GM18858 (cell line): ENCODE measurements at regions not wholly inside any gene's neighbourhood (a gene's known extent, or its start where the extent isn't known, plus 50 kb on each side); places are given as distances from the start of the nearest gene placed in this dataset.
"Not testable (repeated sequence)": the region's sequence is repeated elsewhere in the genome, so short reads cannot be mapped to it uniquely, and the experiment has no call there.

Experiments used
- ATAC-seq: cut with Tn5 transposase; IDR thresholded peaks from one replicate; pipeline ENCODE4 v1.9.1; 2021; ENCODE audit not compliant: unreplicated experiment

- no peak for ATAC-seq
Measured at GRCh38 chr2:71961289-71962027, 186.2 kb downstream of the CYP26B1 start.

DNA sequence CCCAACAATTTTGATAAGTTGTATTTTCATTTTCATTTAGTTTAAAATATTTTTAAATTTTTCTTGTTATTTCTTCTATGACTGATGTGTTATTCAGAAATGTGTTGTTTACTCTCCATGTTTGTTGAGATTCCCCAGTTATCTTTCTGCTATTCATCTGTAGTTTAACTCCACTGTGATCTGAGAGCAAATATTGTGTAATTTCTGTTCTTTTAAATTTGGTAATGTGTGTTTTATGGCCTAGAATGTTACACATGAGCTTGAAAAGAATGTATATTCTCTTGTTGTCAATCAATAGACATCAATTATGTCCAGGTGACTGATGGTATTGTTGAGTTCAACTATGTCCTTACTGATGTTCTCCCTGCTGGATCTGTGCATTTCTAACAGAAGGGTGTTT is 188.2 kb downstream of the CYP26B1 start:
- ATAC-seq: no peak

GRCh38 chr2:71958426-71958825 is 189.2 kb downstream of the CYP26B1 start:
- not testable (repeated sequence) for ATAC-seq

DNA sequence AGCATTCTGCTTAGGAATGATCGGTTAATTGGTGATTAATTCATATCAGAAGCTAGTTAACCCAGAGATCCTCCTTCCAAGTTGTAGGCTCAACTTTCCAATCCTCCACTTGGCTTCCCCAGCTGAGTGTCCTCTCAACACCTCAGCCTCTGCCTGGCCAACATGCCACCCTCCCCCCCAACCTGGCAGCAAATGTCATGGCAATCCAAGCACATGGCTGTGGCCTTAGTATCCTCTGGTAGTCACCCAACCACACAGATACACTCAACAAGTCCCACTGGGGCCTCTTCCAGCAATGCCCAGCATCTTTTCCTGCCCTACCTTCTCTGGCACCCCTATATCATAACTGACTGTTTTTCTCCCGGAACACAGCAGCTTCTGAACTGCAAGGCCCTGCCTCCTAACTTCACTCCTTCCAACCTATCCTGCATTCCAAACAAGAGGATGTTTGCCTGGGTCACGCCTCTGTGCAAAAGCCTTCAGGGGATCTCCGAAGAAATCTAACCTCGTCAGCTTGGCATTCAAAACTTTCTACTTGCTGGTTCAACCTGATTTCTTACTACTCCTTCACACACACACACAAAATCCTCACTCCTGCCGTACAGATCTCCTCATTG is 195.0 kb downstream of the CYP26B1 start:
- ATAC-seq: no peak

DNA sequence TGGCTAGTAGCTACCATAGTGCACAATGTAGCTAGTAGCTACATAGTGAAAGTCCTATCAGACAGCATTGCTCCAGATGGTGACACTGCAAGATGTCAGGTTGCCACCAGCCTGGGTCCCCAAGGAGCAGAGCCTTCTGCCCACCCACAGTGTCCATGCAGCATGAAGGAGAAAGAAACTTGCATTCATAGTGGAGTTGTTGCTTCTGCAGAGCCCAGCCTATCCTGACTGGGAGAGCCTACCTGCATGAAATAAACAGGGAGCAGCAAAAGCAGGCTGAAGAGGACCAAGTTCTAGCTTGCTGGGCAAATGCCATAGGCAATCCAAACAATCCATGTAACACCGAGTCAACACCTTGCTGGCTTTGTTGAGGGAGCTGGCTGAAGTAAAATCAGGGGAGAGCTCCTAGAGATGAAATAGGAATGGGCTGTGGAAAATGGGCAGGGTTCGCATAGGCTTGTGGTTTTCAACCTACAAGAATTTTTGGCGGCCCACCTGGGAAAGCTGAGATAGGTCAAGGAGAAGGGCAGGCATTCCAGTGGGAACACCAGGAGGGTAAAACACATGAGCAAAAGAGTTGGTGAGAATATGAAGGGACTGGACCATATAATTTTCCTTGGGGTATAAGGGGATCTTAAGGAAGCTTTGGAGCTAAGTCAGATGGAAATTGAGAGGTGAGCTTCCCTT is 195.8 kb downstream of the CYP26B1 start:
- no peak for ATAC-seq

DNA sequence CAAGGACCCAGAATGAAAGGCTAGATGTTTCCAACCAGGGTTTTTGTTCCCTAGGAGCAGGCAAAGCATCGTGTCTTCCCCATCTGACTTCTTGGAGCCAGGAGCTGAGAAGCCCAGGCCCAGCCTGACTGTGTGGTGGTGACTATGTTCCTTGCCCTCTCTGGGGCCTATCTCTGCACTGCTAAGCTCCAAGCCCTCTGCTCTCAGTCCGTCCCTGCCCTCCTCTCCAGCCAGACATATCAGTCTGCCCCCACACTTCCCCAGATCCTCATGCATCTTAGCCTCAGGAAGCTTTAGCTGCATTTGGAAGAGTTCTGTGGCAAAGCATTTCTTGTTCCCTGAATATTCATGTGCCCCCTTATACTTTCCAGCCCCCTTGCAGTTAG is 196.6 kb downstream of the CYP26B1 start:
- ATAC-seq: no peak

DNA sequence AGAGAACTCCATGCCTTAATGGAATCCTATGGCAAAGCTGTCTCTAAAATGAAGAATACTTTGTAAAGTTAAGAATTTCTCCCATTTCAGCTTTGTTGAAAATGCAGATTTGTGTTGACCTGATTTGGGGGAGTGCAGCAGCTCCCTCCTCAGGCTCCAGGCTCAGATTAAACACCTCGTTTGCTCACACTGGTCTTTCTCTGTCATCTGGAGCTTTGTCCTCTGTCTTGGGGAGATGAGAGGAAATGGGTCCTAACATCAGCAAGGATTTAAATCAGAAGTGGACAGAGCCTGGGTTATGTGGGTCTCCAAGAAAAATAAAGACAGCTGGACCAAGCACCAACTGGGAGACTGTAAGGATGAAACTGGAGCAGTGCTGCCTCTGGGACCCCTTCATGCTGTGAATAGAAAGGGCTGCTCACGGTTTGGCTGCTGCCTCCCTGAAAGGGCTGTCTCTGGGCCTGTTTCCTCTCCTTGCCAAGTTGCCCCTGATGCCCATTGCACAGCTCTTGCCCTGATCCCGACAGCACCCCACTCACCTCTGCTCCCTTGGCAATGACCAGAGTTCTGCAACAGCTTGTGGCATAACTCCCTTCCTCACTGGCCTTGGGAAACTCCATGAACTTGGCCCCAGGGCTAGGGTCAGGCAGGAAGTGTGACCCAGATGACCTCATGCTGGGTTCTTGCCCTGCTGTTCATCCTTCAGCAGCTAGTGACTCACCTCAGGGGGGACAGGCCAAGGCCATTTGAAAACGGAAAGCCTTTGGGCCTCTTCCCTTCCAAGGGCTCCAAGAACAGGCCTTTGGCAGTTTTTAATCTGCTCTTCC is 197.2 kb downstream of the CYP26B1 start:
- ATAC-seq: no peak

GRCh38 chr2:71949537-71949798 is 198.2 kb downstream of the CYP26B1 start:
- ATAC-seq: no peak

- ATAC-seq: no peak
Measured at GRCh38 chr2:71948781-71949536, 198.7 kb downstream of the CYP26B1 start.

- no peak for ATAC-seq
Measured at GRCh38 chr2:71947809-71948208, 199.9 kb downstream of the CYP26B1 start.

- ATAC-seq: no peak
Measured at GRCh38 chr2:71945603-71945959, 202.1 kb downstream of the CYP26B1 start.

DNA sequence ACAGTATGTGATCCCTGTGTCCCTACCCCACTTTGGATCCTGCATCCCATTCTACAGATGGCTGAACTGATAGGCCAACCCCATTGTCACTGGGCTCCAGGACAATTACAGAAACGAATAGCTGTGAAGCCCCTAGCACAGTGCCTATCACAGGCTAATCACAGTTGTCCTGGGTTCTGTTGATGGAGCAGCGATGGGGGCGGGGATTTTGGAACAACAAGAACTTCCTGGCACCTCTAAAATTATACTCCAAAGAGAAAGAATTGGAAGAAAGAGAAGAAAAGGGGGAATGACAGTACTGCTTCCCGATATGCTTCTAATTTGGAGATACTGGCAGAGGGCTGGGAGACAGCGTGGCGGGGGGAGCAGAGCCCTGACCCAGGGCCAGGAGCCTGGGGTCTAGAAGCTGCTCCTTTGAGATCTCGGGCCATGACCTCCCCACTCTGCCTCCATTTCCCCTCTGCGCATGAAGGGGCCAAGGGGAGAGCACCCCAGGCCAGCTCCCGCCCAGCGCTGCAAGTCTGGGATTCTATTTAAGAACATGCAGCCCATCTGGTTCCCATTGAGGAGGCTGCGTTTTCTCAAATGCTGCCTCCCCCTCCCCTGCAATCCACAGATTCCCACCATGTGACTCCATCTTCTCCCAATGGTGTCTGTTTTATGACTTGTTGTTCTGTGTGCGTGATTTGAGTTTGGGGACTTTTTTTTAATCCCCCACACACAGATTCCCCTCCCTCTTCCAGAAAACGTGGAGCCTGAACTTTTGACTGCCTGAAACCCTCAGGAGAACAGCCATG is 202.7 kb downstream of the CYP26B1 start:
- no peak for ATAC-seq

- ATAC-seq: no peak
Measured at GRCh38 chr2:71944183-71944550, 203.5 kb downstream of the CYP26B1 start.

DNA sequence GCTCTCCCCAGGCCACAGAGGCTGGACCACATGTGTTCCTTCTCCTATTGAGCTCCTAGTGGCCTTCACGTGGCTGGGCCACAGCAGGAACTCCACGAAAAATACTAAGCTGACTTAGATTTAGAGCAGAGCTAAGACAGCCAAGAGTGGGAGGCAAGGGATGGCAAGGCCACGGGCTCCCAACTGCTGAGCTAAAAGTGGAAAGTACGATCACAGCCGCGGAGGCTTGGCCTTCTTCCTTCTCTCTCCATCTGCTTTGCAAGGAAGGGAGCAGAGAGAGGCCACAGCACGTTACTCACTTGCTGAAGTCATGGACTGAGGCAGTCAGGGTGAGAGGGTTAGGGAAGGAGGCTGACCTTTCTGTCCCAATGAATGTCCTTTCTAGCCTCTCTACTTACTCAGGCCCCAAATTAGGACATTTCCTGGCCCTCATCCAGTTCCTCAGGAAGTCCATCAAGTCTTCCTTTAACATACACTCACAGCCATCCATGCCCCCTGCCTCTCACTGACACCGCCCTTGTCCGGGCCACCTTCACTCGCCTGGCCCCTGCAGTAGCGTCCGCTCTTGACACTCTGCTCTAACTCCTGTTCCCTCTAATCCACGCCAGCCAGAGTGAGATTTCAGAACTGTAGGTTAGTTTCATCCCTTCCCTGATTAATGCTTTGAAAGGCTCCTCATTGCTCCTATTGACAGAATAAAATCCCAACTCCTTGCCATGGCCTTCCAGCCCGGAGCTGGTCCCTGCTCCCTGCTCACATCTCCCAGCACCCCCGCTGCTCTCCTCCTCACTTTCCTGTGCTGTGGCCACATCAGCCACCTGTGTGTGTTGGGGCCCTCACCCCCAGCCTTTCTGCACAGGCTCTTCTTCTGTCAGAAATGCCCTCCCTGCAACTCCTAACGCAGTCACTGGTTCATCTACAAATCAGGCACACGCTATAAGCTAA is 204.2 kb downstream of the CYP26B1 start:
- ATAC-seq: no peak

DNA sequence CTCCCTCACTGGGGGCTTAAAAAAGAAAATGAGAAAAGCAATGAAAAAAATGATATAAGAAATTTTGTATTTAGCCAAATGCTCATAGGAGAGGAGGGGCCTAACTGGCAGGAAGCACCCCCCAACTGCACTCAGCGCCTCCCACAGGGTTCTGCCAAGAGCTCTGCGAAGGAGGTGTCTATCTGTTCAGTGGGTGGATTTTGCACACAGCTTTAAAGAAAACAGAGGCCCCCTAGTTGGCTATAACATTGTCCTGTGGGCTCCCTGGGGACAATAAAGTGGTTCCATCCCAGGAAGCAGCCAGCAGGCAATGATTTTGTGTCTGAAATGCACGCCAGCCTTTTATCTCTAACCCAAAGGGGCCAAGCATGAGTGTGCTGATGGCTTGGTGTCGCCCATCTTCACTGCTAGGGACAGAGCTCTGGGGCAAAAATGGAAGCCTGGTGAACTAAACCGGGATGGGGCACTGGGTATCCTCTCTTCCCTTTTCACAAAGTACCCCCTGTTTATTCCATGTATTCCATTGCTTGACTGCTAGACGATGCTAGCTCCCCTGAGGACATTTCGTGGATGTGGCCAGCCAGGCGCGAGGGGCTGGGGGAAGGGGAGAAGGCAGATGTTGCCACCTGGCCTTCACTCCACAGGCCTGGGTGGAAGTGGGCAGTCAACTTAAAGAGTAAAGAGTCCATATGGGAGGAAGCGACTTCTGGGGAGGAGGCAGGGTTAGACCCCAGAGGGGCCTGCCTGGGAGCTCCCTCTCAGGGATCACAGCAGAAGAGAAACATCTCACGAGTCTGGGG is 205.7 kb downstream of the CYP26B1 start:
- ATAC-seq: no peak

- no peak for ATAC-seq
Measured at GRCh38 chr2:71940695-71941094, 207.0 kb downstream of the CYP26B1 start.

GRCh38 chr2:71939588-71940535 is 207.8 kb downstream of the CYP26B1 start:
- no peak for ATAC-seq
